OCI-LY7 (cell line): ENCODE measurements at regions not wholly inside any gene's neighbourhood (a gene's known extent, or its start where the extent isn't known, plus 50 kb on each side); places are given as distances from the start of the nearest gene placed in this dataset.

Experiments used
- BruUV-seq: library from RNA; stranded (reverse); fragments of 400-500 nt; replicated peaks from 2 replicates; lab custom pipeline; 2021; lab: Mats Ljungman, UMichigan
- CTCF ChIA-PET: fragments of 300-600 bp; sonication (Branson Sonifier 250); formaldehyde crosslinking; loops from one replicate; lab custom pipeline; 2022; ENCODE audit warnings: antibody characterized with exemption; ENCODE audit not compliant: unreplicated experiment; lab: Charles Lee
- POLR2A ChIA-PET: fragments of 300-600 bp; sonication (Branson Sonifier 250); formaldehyde crosslinking; loops from one replicate; lab custom pipeline; 2022; ENCODE audit warnings: antibody characterized with exemption; lab: Charles Lee
- DNase-seq: peaks from one replicate; pipeline ENCODE4 v3.0.0-alpha.2; 2015; ENCODE audit warnings: low spot score
- H2AFZ ChIP-seq: fragments of 200-600 bp; sonication (generic), shearing (Covaris generic); 2 replicates; pipeline ENCODE4 v1.6.1; 2014; ENCODE audit warnings: mild to moderate bottlenecking, antibody characterized with exemption, low read length, moderate library complexity
- H3K27ac ChIP-seq: fragments of 200-600 bp; sonication (generic); 2 replicates; pipeline ENCODE4 v1.5.1; 2014; ENCODE audit warnings: mixed run types, low read depth, mild to moderate bottlenecking, moderate library complexity, low read length, inconsistent platforms; ENCODE audit not compliant: poor library complexity, severe bottlenecking
- H3K36me3 ChIP-seq: fragments of 200-600 bp; sonication (generic); 2 replicates; pipeline ENCODE4 v1.6.1; 2014; ENCODE audit warnings: mild to moderate bottlenecking, antibody characterized with exemption, low read length, moderate library complexity, mixed read lengths; ENCODE audit not compliant: insufficient read depth
- H3K4me1 ChIP-seq: fragments of 200-600 bp; sonication (generic); 2 replicates; pipeline ENCODE4 v1.5.1; 2014; ENCODE audit warnings: mild to moderate bottlenecking, low read length; ENCODE audit not compliant: insufficient read depth, poor library complexity, severe bottlenecking
- H3K4me2 ChIP-seq: fragments of 200-600 bp; sonication (generic); 2 replicates; pipeline ENCODE4 v1.6.1; 2014; ENCODE audit warnings: mild to moderate bottlenecking, low read length
- H3K4me3 ChIP-seq: fragments of 200-600 bp; sonication (generic); 2 replicates; pipeline ENCODE4 v1.5.1; 2014; ENCODE audit warnings: mild to moderate bottlenecking, low read depth, low read length; ENCODE audit not compliant: poor library complexity, severe bottlenecking
- H3K79me2 ChIP-seq: fragments of 200-600 bp; sonication (generic); 2 replicates; pipeline ENCODE4 v1.6.1; 2016; ENCODE audit warnings: low read depth, mild to moderate bottlenecking, low read length, moderate library complexity, mixed read lengths; ENCODE audit not compliant: insufficient read depth
- H3K9me2 ChIP-seq: fragments of 200-600 bp; sonication (generic); 2 replicates; pipeline ENCODE4 v1.6.1; 2016; ENCODE audit warnings: mild to moderate bottlenecking, low read length, mixed read lengths; ENCODE audit not compliant: insufficient read depth
- H3K9me3 ChIP-seq: fragments of 200-600 bp; sonication (generic); 2 replicates; pipeline ENCODE4 v1.6.1; 2014; ENCODE audit warnings: mild to moderate bottlenecking, mixed run types, low read length, mixed read lengths
- H4K20me1 ChIP-seq: fragments of 200-600 bp; sonication (generic); 2 replicates; pipeline ENCODE4 v1.6.1; 2014; ENCODE audit warnings: mild to moderate bottlenecking, antibody characterized with exemption, low read length, moderate library complexity, mixed read lengths; ENCODE audit not compliant: insufficient read depth
- EZH2phosphoT487 ChIP-seq: fragments of 200-600 bp; sonication (generic); IDR thresholded peaks from 2 replicates; pipeline ENCODE4 v1.6.1; 2018; ENCODE audit warnings: low read depth, borderline replicate concordance, mild to moderate bottlenecking, mixed run types, antibody characterized with exemption, low read length, moderate library complexity, mixed read lengths
- intact Hi-C: fragments of 100-400 bp; cut with micrococcal nuclease; formaldehyde crosslinking; loops from one replicate; pipeline ENCODE4 v1.10.0; 2022; ENCODE audit not compliant: unreplicated experiment
- TF ChIP-seq, protein P1 (sequence below): fragments of 200-600 bp; sonication (generic); conservative IDR thresholded peaks from 2 replicates; pipeline ENCODE4 v1.5.1; 2014; ENCODE audit warnings: mild to moderate bottlenecking, antibody characterized with exemption, low read length, moderate library complexity, mixed read lengths

DNA sequence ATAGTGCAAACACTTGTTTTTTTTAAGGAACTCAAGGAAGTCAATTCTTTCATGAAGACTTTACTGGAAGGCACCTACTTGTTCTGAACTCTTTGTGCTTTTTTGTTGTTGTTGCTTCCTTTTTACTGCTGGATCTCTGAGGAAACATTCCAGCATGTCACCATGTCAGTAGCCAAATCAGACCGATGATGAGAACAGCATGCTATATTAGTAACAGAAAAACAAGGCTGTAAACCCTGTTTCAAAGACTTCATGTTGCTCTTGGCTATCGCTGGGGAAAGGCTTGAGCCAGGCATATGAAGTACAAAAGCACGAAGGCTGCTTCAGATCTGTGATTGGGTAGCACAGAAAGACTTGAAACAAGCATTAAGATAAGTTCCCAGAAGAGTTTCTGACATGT, 125.6 kb upstream of the SLC5A12 start:
- POLR2A ChIA-PET, result no interaction called here
- BruUV-seq, result no TSS peak
- 0 out of 2 replicates have a peak overlapping the region, but pooled peaks have one; percentile 4 for H2AFZ ChIP-seq
- no peak overlapping the region for H3K4me2 ChIP-seq
- no peak overlapping the region for H3K4me3 ChIP-seq
- intact Hi-C loops, result no loop called here
- H4K20me1 ChIP-seq, result no peaks in the 10 kb centered on the region
- no peaks in the 10 kb centered on the region for H3K36me3 ChIP-seq
- H3K9me3 ChIP-seq, result no peaks in the 10 kb centered on the region
- H3K27ac ChIP-seq, result no peak overlapping the region
- no peaks in the 10 kb centered on the region for H3K9me2 ChIP-seq
- no peaks in the 10 kb centered on the region for H3K79me2 ChIP-seq
- TF ChIP-seq EZH2phosphoT487, result no peak
- TF ChIP-seq, protein P1, sequence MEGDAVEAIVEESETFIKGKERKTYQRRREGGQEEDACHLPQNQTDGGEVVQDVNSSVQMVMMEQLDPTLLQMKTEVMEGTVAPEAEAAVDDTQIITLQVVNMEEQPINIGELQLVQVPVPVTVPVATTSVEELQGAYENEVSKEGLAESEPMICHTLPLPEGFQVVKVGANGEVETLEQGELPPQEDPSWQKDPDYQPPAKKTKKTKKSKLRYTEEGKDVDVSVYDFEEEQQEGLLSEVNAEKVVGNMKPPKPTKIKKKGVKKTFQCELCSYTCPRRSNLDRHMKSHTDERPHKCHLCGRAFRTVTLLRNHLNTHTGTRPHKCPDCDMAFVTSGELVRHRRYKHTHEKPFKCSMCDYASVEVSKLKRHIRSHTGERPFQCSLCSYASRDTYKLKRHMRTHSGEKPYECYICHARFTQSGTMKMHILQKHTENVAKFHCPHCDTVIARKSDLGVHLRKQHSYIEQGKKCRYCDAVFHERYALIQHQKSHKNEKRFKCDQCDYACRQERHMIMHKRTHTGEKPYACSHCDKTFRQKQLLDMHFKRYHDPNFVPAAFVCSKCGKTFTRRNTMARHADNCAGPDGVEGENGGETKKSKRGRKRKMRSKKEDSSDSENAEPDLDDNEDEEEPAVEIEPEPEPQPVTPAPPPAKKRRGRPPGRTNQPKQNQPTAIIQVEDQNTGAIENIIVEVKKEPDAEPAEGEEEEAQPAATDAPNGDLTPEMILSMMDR, result no peak
- H3K4me1 ChIP-seq, result no peaks in the 10 kb centered on the region
- no peak for DNase-seq
- CTCF ChIA-PET, result no interaction called here

DNA sequence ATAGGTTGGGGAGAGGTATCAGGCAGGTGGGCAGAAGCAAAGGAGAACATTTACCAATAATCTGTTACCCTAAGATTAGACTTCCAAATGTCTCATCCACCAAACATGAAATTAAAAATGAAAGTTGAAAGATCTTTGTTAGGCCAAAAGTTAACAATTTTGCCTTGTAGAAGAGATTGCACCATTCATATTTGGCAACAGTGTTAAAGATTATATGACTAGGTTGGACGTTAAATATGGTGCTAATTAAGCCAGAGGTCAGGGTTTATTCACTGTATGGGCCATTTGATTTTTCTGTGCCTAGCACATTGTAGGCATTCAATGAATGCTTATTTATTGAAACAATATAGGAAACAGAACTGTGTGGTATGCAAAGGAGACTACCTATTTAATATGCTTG, 126.1 kb upstream of the SLC5A12 start:
- Histone ChIP-seq H2AFZ (0 out of 2 replicates have a peak overlapping the region, but pooled peaks have one; percentile 4), H3K27ac (no peak overlapping the region), H3K9me3 (no peaks in the 10 kb centered on the region), H3K4me3 (no peak overlapping the region), H4K20me1 (no peaks in the 10 kb centered on the region), H3K36me3 (no peaks in the 10 kb centered on the region), H3K79me2 (no peaks in the 10 kb centered on the region), H3K4me1 (no peaks in the 10 kb centered on the region), H3K9me2 (no peaks in the 10 kb centered on the region), H3K4me2 (no peak overlapping the region)
- ChIA-PET CTCF (no interaction called here), POLR2A (interaction anchor here (1.1 to 1.6 kb wide), 2 partner anchors 13 to 71 kb away, joined by 3 to 4 read pairs; no protein-coding TSS in a partner anchor)
- intact Hi-C loops, result no loop called here
- DNase-seq, result no peak
- BruUV-seq, result no TSS peak
- TF ChIP-seq EZH2phosphoT487, result no peak
- TF ChIP-seq, protein P1, result no peak

DNA sequence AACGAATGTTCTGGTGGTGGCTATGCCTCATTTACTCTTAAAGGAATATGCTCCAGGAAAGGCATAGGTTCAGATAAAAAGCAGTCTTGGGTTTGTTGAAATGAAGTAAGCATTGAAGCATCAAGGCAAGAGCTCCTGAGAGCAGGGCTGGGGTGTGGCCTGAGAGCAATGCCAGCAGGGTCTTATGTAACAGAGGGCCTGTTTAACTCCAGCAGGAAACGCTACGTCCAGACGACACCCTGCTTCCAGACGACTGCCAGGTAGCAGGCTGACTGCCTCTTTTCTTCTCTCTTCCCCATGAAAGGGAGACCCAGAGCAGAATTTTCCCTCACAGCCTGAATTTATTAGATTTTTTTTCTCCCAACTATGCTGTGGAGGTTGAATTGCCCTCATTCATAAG, 127.2 kb upstream of the SLC5A12 start:
- no TSS peak for BruUV-seq
- no peak for DNase-seq
- POLR2A ChIA-PET, result interaction anchor here (0.7 to 1.6 kb wide), 6 partner anchors 11 to 762 kb away, joined by 3 to 5 read pairs (median 4); no protein-coding TSS in a partner anchor

More for the DNA sequence above, 127.2 kb upstream of the SLC5A12 start:
- Histone ChIP-seq H3K4me3 (no peak overlapping the region), H3K9me3 (no peaks in the 10 kb centered on the region), H3K9me2 (no peaks in the 10 kb centered on the region), H3K4me1 (no peaks in the 10 kb centered on the region), H3K79me2 (no peaks in the 10 kb centered on the region), H4K20me1 (no peaks in the 10 kb centered on the region), H3K4me2 (no peak overlapping the region), H2AFZ (no peak overlapping the region), H3K36me3 (no peaks in the 10 kb centered on the region), H3K27ac (no peak overlapping the region)
- CTCF ChIA-PET, result no interaction called here
- intact Hi-C loops, result no loop called here
- TF ChIP-seq EZH2phosphoT487, result no peak
- TF ChIP-seq, protein P1, result no peak
